ENCODE measurements at regions not wholly inside any gene's neighbourhood (a gene's known extent, or its start where the extent isn't known, plus 50 kb on each side); places are given as distances from the start of the nearest gene placed in this dataset.
"Not testable (repeated sequence)": the region's sequence is repeated elsewhere in the genome, so short reads cannot be mapped to it uniquely, and the experiment has no call there.

- WGBS, 2 experiments (ENCODE audit: extremely low coverage in 1 of 2, insufficient coverage in 1 of 2, insufficient read length in 1 of 2, insufficient replicate concordance in 2 of 2, low coverage in 1 of 2, low lambda C conversion rate in 2 of 2, missing lambda C conversion rate in 1 of 2), result 88% methylated on average over 3 of the region's 3 CpGs; no CpG with 5 or more reads in 1 of the 2 experiments
Measured at GRCh38 chr11:89620721-89621120, 89.4 kb upstream of the TRIM77 start.

More at GRCh38 chr11:89620721-89621120, 89.4 kb upstream of the TRIM77 start:
- H2BK15ac ChIP-seq (ENCODE audit: low read length); DNase-seq (ENCODE audit: low read depth in 1 of 2, low spot score in 2 of 2); H4K8ac ChIP-seq (ENCODE audit: extremely low read depth, insufficient read depth, low read length); H3K4me2 ChIP-seq (ENCODE audit: insufficient read depth in 1 of 2, low read depth in 2 of 2, low read length in 2 of 2); H3K27me3 ChIP-seq (replicated peaks in 1 of 4; ENCODE audit: control insufficient read depth in 3 of 4, extremely low read depth in 1 of 4, insufficient read depth in 3 of 4, low read length in 3 of 4); H4K91ac ChIP-seq (replicated peaks; ENCODE audit: insufficient read length, low read length); H3K23me2 ChIP-seq (ENCODE audit: low read depth, low read length); FAIRE-seq; H4K5ac ChIP-seq (ENCODE audit: insufficient read length, low read depth, low read length); H3K14ac ChIP-seq (ENCODE audit: insufficient read length); H3K27ac ChIP-seq (ENCODE audit: low read depth, low read length); POLR2A ChIA-PET (ENCODE audit: partially characterized antibody); H3K56ac ChIP-seq (replicated peaks; ENCODE audit: insufficient read length, low read depth, low read length); H3K4me1 ChIP-seq (replicated peaks in 1 of 4; ENCODE audit: control insufficient read depth in 3 of 4, insufficient read depth in 4 of 4, low read length in 3 of 4); H3K9me3 ChIP-seq (ENCODE audit: insufficient read depth in 2 of 2, low read depth in 1 of 2, low read length in 1 of 2); H3K18ac ChIP-seq (ENCODE audit: extremely low read depth, low read length); H3K4me3 ChIP-seq (ENCODE audit: extremely low read depth in 1 of 4, insufficient read depth in 2 of 4, low read depth in 3 of 4, low read length in 4 of 4); H3K79me1 ChIP-seq (ENCODE audit: low read depth, low read length); H2BK20ac ChIP-seq (ENCODE audit: low read length); H2BK5ac ChIP-seq (ENCODE audit: low read depth, low read length); H2BK12ac ChIP-seq (ENCODE audit: low read depth, low read length); H3K79me2 ChIP-seq (ENCODE audit: control insufficient read depth in 1 of 2, insufficient read depth in 2 of 2, low read length in 2 of 2); H2AK5ac ChIP-seq (ENCODE audit: low read depth, low read length); CTCF ChIA-PET (ENCODE audit: partially characterized antibody); H2AFZ ChIP-seq (ENCODE audit: low read length); H3K9ac ChIP-seq (replicated peaks in 1 of 4; ENCODE audit: extremely low read depth in 1 of 4, low read depth in 3 of 4, low read length in 3 of 4); H4K20me1 ChIP-seq (replicated peaks in 1 of 2; ENCODE audit: control insufficient read depth in 1 of 2, insufficient read depth in 2 of 2, low read length in 2 of 2); H3K4ac ChIP-seq (replicated peaks; ENCODE audit: insufficient read length, low read depth, low read length); H3K23ac ChIP-seq (ENCODE audit: insufficient read length); H3K36me3 ChIP-seq (ENCODE audit: control insufficient read depth in 2 of 4, insufficient read depth in 4 of 4, low read length in 3 of 4); H2BK120ac ChIP-seq (replicated peaks; ENCODE audit: low read depth, low read length): not testable (repeated sequence)

All from H1 (cell line).